Vagina (tissue), 2 donors: ENCODE measurements at regions not wholly inside any gene's neighbourhood (a gene's known extent, or its start where the extent isn't known, plus 50 kb on each side); places are given as distances from the start of the nearest gene placed in this dataset.

Source experiments
- CTCF ChIP-seq, 3 experiments: fragments of 450-650 bp in 2 of 3; fragments of 200-600 bp in 1 of 3; sonication (generic) in 1 of 3; IDR thresholded peaks; one replicate each; pipeline ENCODE4 v1.5.1; 2017 to 2019; ENCODE audit warnings: antibody characterized with exemption in 3 of 3, mild to moderate bottlenecking in 2 of 3, moderate library complexity in 2 of 3
- POLR2A ChIP-seq, 2 donors: fragments of 450-650 bp; IDR thresholded peaks; one replicate each; pipeline ENCODE4 v1.6.1; 2017; ENCODE audit warnings: antibody characterized with exemption in 2 of 2, mild to moderate bottlenecking in 2 of 2, moderate library complexity in 2 of 2

- no peak for TF ChIP-seq POLR2A (IDR thresholded peaks at IDR 0.05)
- TF ChIP-seq CTCF (IDR thresholded peaks at IDR 0.05), result no peak
Measured at GRCh38 chr6:26217714-26218075, 130.5 kb downstream of the HFE start.
